Right cardiac atrium (tissue), 5 donors: ENCODE measurements at regions not wholly inside any gene's neighbourhood (a gene's known extent, or its start where the extent isn't known, plus 50 kb on each side); places are given as distances from the start of the nearest gene placed in this dataset.

Experiments used
- ATAC-seq, 2 donors: fragments of 200-7000 bp; cut with Tn5 transposase; one replicate each; pipeline versions ENCODE4 v1.8.0 to v1.9.1; 2020; ENCODE audit warnings: moderate library complexity in 2 of 2, mild to moderate bottlenecking in 1 of 2
- DNase-seq, 3 donors: peaks; one replicate each; pipeline ENCODE4 v3.0.0-alpha.2; 2020
- H3K27ac ChIP-seq: one replicate; pipeline ENCODE4 v1.5.1; 2013; ENCODE audit warnings: mild to moderate bottlenecking, low read length, control low read depth, moderate library complexity
- H3K27me3 ChIP-seq: one replicate; pipeline ENCODE4 v1.6.1; 2013; ENCODE audit not compliant: control insufficient read depth, insufficient read depth
- H3K4me1 ChIP-seq: one replicate; pipeline ENCODE4 v1.6.1; 2013; ENCODE audit warnings: low read length; ENCODE audit not compliant: control insufficient read depth, insufficient read depth
- H3K4me3 ChIP-seq: one replicate; pipeline ENCODE4 v1.5.1; 2013; ENCODE audit warnings: low read length, control low read depth
- H3K9me3 ChIP-seq: one replicate; pipeline ENCODE4 v1.6.1; 2013; ENCODE audit warnings: low read length; ENCODE audit not compliant: control insufficient read depth
- WGBS: extraction: QIAGEN DNeasy Blood & Tissue Kit; methylation state at CpG from one replicate; pipeline ENCODE4 v1.1.7; 2013; 5-methylcytosine and 5-hydroxymethylcytosine counted together
- intact Hi-C, 4 donors: fragments of 100-400 bp; cut with DNase I; formaldehyde crosslinking; loops; one replicate each; pipeline versions ENCODE4 v1.11.0 to v1.14.0; 2022 to 2023
- donor health status: healthy with polysubstance abuse.
- donor health status: DM: no; HTN: yes; CAD: no.
- donor health status: DM: no; HTN: no; CAD: no.
- donor health status: DM: no; HTN: yes; CAD: no; lungs with severe emphysema.
- donor health status: DM: yes; HTN: yes; CAD: no.

DNA sequence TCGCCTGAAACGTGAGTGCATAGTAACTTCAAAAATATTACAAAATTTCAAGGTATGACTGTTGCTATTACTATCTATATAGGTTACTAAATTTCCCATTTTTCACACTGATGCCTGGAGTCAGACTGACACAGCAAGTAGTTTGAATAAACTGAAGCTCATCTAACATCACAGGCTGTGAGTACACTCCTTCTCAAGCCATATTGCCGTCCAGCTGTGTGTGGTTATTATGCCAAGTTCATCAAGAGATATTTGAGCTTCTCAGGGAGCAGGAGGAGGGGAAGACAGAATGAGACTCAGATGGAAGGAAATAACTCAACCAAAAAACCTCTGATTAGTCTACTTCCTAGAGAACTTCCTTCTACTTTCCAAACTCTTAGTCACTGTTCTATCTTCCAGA lies 473.9 kb downstream of the TOX3 start:
- intact Hi-C loops = loop anchor here in 1 of 4 donors (5.0 kb wide), 1 partner anchor 839 kb away; no protein-coding TSS in a partner anchor
- Histone ChIP-seq H3K27ac (no peak overlapping the region), H3K4me1 (no peaks in the 10 kb centered on the region), H3K9me3 (no peaks in the 10 kb centered on the region), H3K4me3 (no peak overlapping the region), H3K27me3 (no peaks in the 10 kb centered on the region)
- DNase-seq = no peak
- 67% methylated on average over 3 of the region's 3 CpGs for WGBS
- no peak for ATAC-seq

DNA sequence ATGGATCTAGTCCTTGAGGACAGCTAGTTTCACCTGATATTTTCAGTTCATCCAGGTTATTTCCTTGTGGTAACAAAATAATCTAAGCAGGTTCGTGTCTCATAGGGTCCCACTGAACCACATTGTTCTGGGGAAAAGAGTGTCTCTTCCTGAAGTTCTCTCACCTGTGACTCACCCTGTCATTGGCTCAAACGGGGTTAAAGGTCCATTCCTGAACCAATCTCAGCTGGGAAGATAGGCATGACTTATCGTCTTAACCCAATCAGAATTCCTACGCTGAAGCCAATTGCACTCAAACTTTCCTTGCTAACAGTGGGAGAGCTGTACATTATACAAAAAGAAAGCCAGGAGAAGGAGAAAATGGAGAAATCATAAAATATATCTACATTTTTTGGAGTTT lies 475.8 kb downstream of the TOX3 start:
- intact Hi-C loops = loop anchor here in 1 of 4 donors (5.0 kb wide), 1 partner anchor 841 kb away; no protein-coding TSS in a partner anchor
- ATAC-seq = no peak
- Histone ChIP-seq H3K27ac (no peak overlapping the region), H3K4me3 (no peak overlapping the region), H3K27me3 (no peaks in the 10 kb centered on the region), H3K9me3 (no peaks in the 10 kb centered on the region), H3K4me1 (no peaks in the 10 kb centered on the region)
- WGBS = 74% methylated on average over 4 of the region's 4 CpGs
- DNase-seq = no peak

DNA sequence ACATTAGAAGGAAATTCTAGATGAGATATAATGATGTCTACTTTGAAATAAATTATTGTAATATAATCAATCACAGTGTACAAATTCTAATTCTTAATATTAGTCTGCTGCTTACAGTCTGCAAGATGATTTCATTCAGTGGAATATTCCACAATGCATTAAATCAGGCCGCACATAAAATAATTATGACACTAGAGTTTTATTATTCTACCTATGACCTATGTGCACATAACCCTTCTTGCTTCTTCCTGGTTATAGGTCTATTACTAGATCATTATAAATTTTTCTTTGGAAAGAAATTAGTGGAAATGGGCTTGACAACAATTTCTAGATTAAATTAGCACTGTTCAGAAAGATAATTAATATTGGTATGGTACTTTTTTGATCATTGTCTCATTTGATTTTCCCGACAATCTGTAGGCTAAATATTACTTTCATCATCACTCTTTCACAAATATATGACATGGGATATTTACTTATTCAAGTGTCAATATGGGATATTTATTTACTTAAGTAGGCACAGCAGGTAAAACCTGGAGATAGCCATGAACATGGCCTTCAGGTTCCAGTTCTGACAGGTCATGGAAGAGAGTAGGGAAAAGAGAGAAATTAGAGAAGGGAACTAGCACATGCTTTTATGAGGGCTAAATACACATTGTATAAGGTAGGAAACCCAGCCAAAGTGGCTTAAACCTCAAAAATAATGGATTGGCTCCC lies 476.4 kb downstream of the TOX3 start:
- ATAC-seq (no peak), DNase-seq (no peak)
- intact Hi-C loops = loop anchor here in 1 of 4 donors (5.0 kb wide), 1 partner anchor 842 kb away; no protein-coding TSS in a partner anchor
- Histone ChIP-seq H3K4me1 (no peaks in the 10 kb centered on the region), H3K27ac (no peak overlapping the region), H3K9me3 (no peaks in the 10 kb centered on the region), H3K4me3 (no peak overlapping the region), H3K27me3 (no peaks in the 10 kb centered on the region)
- WGBS = 88% methylated on average over 2 of the region's 2 CpGs

- Histone ChIP-seq H3K4me1 (no peaks in the 10 kb centered on the region), H3K27me3 (no peaks in the 10 kb centered on the region), H3K9me3 (no peaks in the 10 kb centered on the region), H3K4me3 (no peak overlapping the region), H3K27ac (no peak overlapping the region)
- intact Hi-C loops = loop anchor here in 3 of 4 donors (5.0 to 10.0 kb wide), 4 partner anchors 122 to 952 kb away; no protein-coding TSS in a partner anchor
- 20% methylated on average over 3 of the region's 3 CpGs for WGBS
- ATAC-seq (no peak), DNase-seq (no peak)
Observed at GRCh38 chr16:52069866-52070265, 477.1 kb downstream of the TOX3 start.

DNA sequence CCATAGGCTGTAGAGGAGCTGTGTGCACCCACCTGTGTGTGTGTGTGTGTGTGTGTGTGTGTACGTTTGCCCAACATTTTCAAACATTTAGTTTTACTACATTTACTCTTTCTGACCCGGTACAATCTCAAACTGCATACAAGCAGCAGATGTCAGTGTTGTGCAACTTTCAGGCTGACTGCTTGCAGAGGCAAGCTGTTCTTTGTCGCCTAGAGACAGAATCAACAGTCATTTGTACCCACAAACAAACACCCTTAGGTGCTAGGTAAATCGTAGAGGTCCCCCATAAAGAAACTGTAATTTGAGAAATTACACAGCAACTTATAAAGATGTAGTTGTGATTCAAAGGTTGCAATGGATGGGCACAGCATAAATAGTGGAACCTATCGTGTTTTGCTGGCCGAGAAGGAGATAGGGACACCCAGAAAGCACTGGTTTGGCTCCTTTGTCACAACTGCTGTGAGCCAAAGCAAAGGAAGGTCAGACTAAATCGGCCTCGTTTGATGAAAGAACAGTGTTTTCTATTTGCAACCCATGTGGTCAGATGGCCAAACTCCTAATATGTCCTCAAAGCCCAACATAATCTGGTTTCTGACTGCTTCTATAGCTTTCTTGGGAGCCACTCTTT lies 478.4 kb downstream of the TOX3 start:
- Histone ChIP-seq H3K4me3 (no peak overlapping the region), H3K4me1 (no peaks in the 10 kb centered on the region)
- intact Hi-C loops = loop anchor here in 2 of 4 donors (5.0 to 10.0 kb wide), 3 partner anchors 124 to 954 kb away; no protein-coding TSS in a partner anchor

GRCh38 chr16:52066962-52067361 lies 480.0 kb downstream of the TOX3 start:
- Histone ChIP-seq H3K4me1 (no peaks in the 10 kb centered on the region), H3K9me3 (no peaks in the 10 kb centered on the region), H3K27me3 (no peaks in the 10 kb centered on the region), H3K4me3 (no peak overlapping the region), H3K27ac (no peak overlapping the region)
- WGBS = 47% methylated on average over 2 of the region's 2 CpGs
- ATAC-seq (no peak), DNase-seq (no peak)
- intact Hi-C loops = loop anchor here in 2 of 4 donors (5.0 to 10.0 kb wide), 3 partner anchors 125 to 955 kb away; no protein-coding TSS in a partner anchor

More for the DNA sequence above, 478.4 kb downstream of the TOX3 start:
- WGBS = 15% methylated on average over 8 of the region's 8 CpGs
- no peak for DNase-seq
- no peak overlapping the region for H3K27ac ChIP-seq
- no peaks in the 10 kb centered on the region for H3K27me3 ChIP-seq
- peak; percentile 53 to 78 for ATAC-seq
- H3K9me3 ChIP-seq = no peaks in the 10 kb centered on the region

GRCh38 chr16:52056259-52056658 lies 490.7 kb downstream of the TOX3 start:
- WGBS = 78% methylated on average over 1 of the region's 1 CpG
- Histone ChIP-seq H3K27me3 (no peaks in the 10 kb centered on the region), H3K27ac (no peak overlapping the region), H3K4me3 (no peak overlapping the region), H3K4me1 (no peaks in the 10 kb centered on the region), H3K9me3 (no peaks in the 10 kb centered on the region)
- intact Hi-C loops = no loop called here
- DNase-seq = no peak
- no peak for ATAC-seq

GRCh38 chr16:52055381-52055780 lies 491.6 kb downstream of the TOX3 start:
- WGBS = 49% methylated on average over 2 of the region's 2 CpGs
- ATAC-seq (no peak), DNase-seq (no peak)
- Histone ChIP-seq H3K9me3 (no peaks in the 10 kb centered on the region), H3K27ac (no peak overlapping the region), H3K4me1 (no peaks in the 10 kb centered on the region), H3K4me3 (no peak overlapping the region), H3K27me3 (no peaks in the 10 kb centered on the region)
- intact Hi-C loops = no loop called here

DNA sequence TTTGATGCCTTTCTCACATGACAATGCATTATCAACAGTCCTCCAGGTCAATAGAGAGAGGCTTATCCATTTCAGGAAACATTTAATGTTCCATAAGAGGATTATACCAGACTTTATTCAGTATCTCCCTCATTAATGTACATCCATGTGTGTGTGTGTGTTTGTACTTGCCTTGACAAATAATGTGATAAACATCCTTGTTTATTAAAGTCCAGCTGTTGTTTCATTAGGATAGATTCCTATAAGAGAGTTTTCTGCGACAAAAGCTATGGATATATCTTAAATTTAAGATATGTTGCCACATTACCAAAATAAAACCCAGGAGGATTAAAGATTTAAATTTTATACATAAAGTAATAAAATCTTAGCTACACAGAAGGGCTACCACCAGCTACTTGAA lies 492.6 kb downstream of the TOX3 start:
- H3K4me3 ChIP-seq = no peak overlapping the region
- H3K9me3 ChIP-seq = no peaks in the 10 kb centered on the region
- no peak overlapping the region for H3K27ac ChIP-seq
- no peaks in the 10 kb centered on the region for H3K27me3 ChIP-seq
- H3K4me1 ChIP-seq = no peaks in the 10 kb centered on the region
- intact Hi-C loops = no loop called here
- ATAC-seq (no peak), DNase-seq (no peak)
- 88% methylated on average over 1 of the region's 1 CpG for WGBS

- DNase-seq (no peak), ATAC-seq (no peak)
- H3K27me3 ChIP-seq = no peaks in the 10 kb centered on the region
- intact Hi-C loops = no loop called here
- no peaks in the 10 kb centered on the region for H3K4me1 ChIP-seq
- no peak overlapping the region for H3K4me3 ChIP-seq
- no peaks in the 10 kb centered on the region for H3K9me3 ChIP-seq
- no peak overlapping the region for H3K27ac ChIP-seq
Observed at GRCh38 chr16:52052818-52053217, 494.1 kb downstream of the TOX3 start.

DNA sequence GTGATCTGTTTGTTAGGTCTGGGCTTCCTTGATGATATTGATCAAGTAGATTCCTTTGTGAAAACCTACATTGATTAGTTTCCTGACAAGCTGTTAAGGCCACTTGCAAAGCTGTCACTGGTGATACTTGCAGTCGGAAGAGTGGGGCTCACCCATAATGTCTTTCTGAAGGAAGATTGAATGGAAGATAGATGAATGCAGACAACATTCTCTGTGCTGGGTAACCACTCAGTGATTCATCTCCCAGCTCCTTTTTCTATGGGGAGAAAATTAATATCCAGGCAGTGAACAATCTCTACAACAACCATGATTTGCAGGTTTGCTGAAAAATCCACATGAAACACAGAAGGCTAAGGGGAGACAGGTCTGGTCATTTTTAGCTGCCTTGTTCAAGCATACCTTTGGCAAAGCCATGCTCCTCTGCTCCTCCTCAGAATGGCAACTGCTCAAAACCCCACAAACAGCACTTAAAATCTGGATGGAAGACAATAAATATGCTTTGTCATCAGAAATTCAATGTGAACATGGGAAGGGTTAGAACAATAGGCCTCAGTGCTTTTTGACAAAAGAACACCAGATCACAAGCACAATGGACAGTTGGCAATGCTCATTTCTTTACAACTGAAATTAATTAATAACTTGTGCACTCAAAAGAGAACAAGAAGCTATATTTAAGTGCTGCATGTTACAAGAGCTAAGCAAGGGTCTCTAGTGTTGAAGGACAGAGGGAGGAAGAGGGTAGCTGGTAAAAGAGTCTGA lies 495.4 kb downstream of the TOX3 start:
- H3K4me3 ChIP-seq = no peak overlapping the region
- WGBS = 82% methylated on average over 1 of the region's 1 CpG
- H3K27ac ChIP-seq = no peak overlapping the region
- no peaks in the 10 kb centered on the region for H3K27me3 ChIP-seq
- H3K4me1 ChIP-seq = no peaks in the 10 kb centered on the region
- intact Hi-C loops = no loop called here
- DNase-seq = no peak
- H3K9me3 ChIP-seq = no peaks in the 10 kb centered on the region
- ATAC-seq = no peak
